K562 (cell line): ENCODE measurements at regions not wholly inside any gene's neighbourhood (a gene's known extent, or its start where the extent isn't known, plus 50 kb on each side); places are given as distances from the start of the nearest gene placed in this dataset.

Source experiments
- ATAC-seq: fragments of 200-7000 bp; cut with Tn5 transposase; 3 replicates; pipeline ENCODE4 v1.9.1; 2020; ENCODE audit warnings: moderate library complexity
- BruUV-seq: library from RNA; stranded (reverse); fragments of 400-500 nt; replicated peaks from 2 replicates; lab custom pipeline; 2021; lab: Mats Ljungman, UMichigan
- CTCF ChIA-PET: fragments of 300-600 bp; formaldehyde crosslinking; extraction: SDS; loops from one replicate; lab custom pipeline; 2021; ENCODE audit warnings: low intra/inter-chr PET ratio; lab: Yijun Ruan, JAX
- POLR2A ChIA-PET: fragments of 300-600, 350-650 bp; sonication (Branson Sonifier 250); formaldehyde crosslinking; extraction: SDS; loops from one replicate; lab custom pipeline; 2021; ENCODE audit warnings: antibody characterized with exemption, inconsistent platforms; lab: Yijun Ruan, JAX
- DNase-seq, 4 experiments: peaks; one replicate each; pipeline versions ENCODE4 v3.0.0 to v3.0.0-alpha.2; 2011 to 2018; ENCODE audit warnings: low spot score in 3 of 4, mixed read lengths in 3 of 4; ENCODE audit errors: extremely low read depth in 1 of 4
- FAIRE-seq: peaks from 2 replicates; lab custom pipeline; 2011; peaks lifted over from hg19 to GRCh38; lab: Jason Lieb, UNC
- H2AFZ ChIP-seq: 2 replicates; pipeline ENCODE4 v1.6.0; 2011; ENCODE audit warnings: low read depth, low read length, control low read depth, inconsistent platforms
- H3K27ac ChIP-seq: fragments of 200-600 bp; 3 replicates; pipeline ENCODE4 v1.8.0; 2011; ENCODE audit warnings: low read depth, mild to moderate bottlenecking, control low read depth, inconsistent platforms, low read length, moderate library complexity, mixed read lengths; ENCODE audit errors: extremely low read depth
- H3K27me3 ChIP-seq, 2 experiments: fragments of 300-600 bp in 1 of 2; 2 replicates in 1 of 2; 3 replicates in 1 of 2; pipeline versions ENCODE4 v1.6.0 to v1.8.0; 2011; ENCODE audit warnings: inconsistent platforms in 2 of 2, low read length in 2 of 2, mild to moderate bottlenecking in 1 of 2, mixed read lengths in 1 of 2, moderate library complexity in 1 of 2; ENCODE audit not compliant: control insufficient read depth in 2 of 2, insufficient read depth in 2 of 2
- H3K36me3 ChIP-seq: fragments of 300-600 bp; 3 replicates; pipeline ENCODE4 v1.8.0; 2011; ENCODE audit warnings: mild to moderate bottlenecking, low read length, inconsistent platforms; ENCODE audit not compliant: control insufficient read depth, insufficient read depth
- H3K4me1 ChIP-seq, 2 experiments: fragments of 200-600 bp in 1 of 2; replicated peaks in 1 of 2; 2 replicates in 1 of 2; 3 replicates in 1 of 2; pipeline versions ENCODE4 v1.5.1 to v1.8.0; 2011; ENCODE audit warnings: inconsistent platforms in 2 of 2, low read length in 2 of 2, mild to moderate bottlenecking in 1 of 2, mixed read lengths in 1 of 2, moderate library complexity in 1 of 2; ENCODE audit not compliant: control insufficient read depth in 2 of 2, insufficient read depth in 2 of 2
- H3K4me2 ChIP-seq: 2 replicates; pipeline ENCODE4 v1.6.1; 2011; ENCODE audit warnings: low read length, control low read depth, inconsistent platforms, mixed read lengths; ENCODE audit not compliant: insufficient read depth
- H3K4me3 ChIP-seq: fragments of 200-600 bp; sonication (generic), shearing (Covaris generic); 2 replicates; pipeline ENCODE4 v1.5.1; 2016; ENCODE audit warnings: control low read depth, inconsistent platforms
- H3K79me2 ChIP-seq: fragments of 200-600 bp; 3 replicates; pipeline ENCODE4 v1.8.0; 2011; ENCODE audit warnings: low read length, inconsistent platforms; ENCODE audit not compliant: control insufficient read depth, insufficient read depth
- H3K9ac ChIP-seq, 2 experiments: 2 replicates each; pipeline versions ENCODE4 v1.6.0 to v1.6.1; 2011; ENCODE audit warnings: low read depth in 2 of 2, low read length in 2 of 2, control low read depth in 1 of 2, inconsistent platforms in 1 of 2, mild to moderate bottlenecking in 1 of 2, mixed read lengths in 1 of 2; ENCODE audit not compliant: insufficient read depth in 1 of 2
- H3K9me1 ChIP-seq: one replicate; pipeline ENCODE4 v1.6.0; 2011; ENCODE audit warnings: inconsistent platforms, mild to moderate bottlenecking, low read length, moderate library complexity; ENCODE audit not compliant: control insufficient read depth, insufficient read depth
- H3K9me3 ChIP-seq: replicated peaks from 2 replicates; pipeline ENCODE4 v1.5.1; 2011; ENCODE audit warnings: low read depth, low read length, inconsistent platforms; ENCODE audit not compliant: control insufficient read depth, insufficient read depth
- H4K20me1 ChIP-seq: replicated peaks from 2 replicates; pipeline ENCODE4 v1.6.1; 2011; ENCODE audit warnings: low read length, inconsistent platforms, mixed read lengths; ENCODE audit not compliant: control insufficient read depth, insufficient read depth
- JUNB ChIP-seq: fragments of 450-650 bp; formaldehyde crosslinking; conservative IDR thresholded peaks from 2 replicates; pipeline ENCODE4 v1.4.0; 2020; ENCODE audit warnings: mild to moderate bottlenecking
- MBD2 ChIP-seq: sonication (generic); IDR thresholded peaks from 2 replicates; pipeline ENCODE4 v1.6.1; 2016; ENCODE audit warnings: low read depth, borderline replicate concordance
- PHTF2 ChIP-seq: fragments of 250-450 bp; sonication (Bioruptor Pico); IDR thresholded peaks from 2 replicates; pipeline ENCODE4 v1.5.0; 2021; ENCODE audit warnings: mild to moderate bottlenecking
- PRPF4 ChIP-seq: fragments of 200-400 bp; formaldehyde crosslinking; IDR thresholded peaks from one replicate; pipeline ENCODE4 v1.6.1; 2017; ENCODE audit warnings: low read length, low read depth, mild to moderate bottlenecking; ENCODE audit not compliant: insufficient read depth, poor library complexity, severe bottlenecking
- SMARCA5 ChIP-seq: fragments of 450-650 bp; IDR thresholded peaks from 2 replicates; pipeline ENCODE4 v1.6.1; 2016
- WGBS: fragments of 100-300 bp; shearing (Covaris generic); methylation state at CpG from one replicate; pipeline ENCODE4 v1.1.6; 2016; ENCODE audit warnings: low coverage, mixed read lengths; ENCODE audit not compliant: insufficient coverage; ENCODE audit errors: missing lambda C conversion rate; 5-methylcytosine and 5-hydroxymethylcytosine counted together
- in situ Hi-C: fragments of 300-500 bp; cut with MboI; formaldehyde crosslinking; loops from 4 replicates; pipeline ENCODE4 v1.15.0; 2018; ENCODE audit warnings: inconsistent platforms, mixed read lengths
- intact Hi-C: fragments of 100-400 bp; cut with micrococcal nuclease; formaldehyde crosslinking; loops from 2 replicates; pipeline ENCODE4 v1.14.2; 2022
- TF ChIP-seq, protein P1 (sequence below): fragments of 250-450 bp; sonication (Bioruptor Pico); IDR thresholded peaks from 2 replicates; pipeline ENCODE4 v1.8.0; 2021; ENCODE audit warnings: moderate library complexity, mild to moderate bottlenecking, inconsistent platforms
- TF ChIP-seq, protein P2 (sequence below): IDR thresholded peaks from 2 replicates; pipeline ENCODE4 v1.6.1; 2011; ENCODE audit not compliant: insufficient read length; ENCODE audit errors: extremely low read depth

DNA sequence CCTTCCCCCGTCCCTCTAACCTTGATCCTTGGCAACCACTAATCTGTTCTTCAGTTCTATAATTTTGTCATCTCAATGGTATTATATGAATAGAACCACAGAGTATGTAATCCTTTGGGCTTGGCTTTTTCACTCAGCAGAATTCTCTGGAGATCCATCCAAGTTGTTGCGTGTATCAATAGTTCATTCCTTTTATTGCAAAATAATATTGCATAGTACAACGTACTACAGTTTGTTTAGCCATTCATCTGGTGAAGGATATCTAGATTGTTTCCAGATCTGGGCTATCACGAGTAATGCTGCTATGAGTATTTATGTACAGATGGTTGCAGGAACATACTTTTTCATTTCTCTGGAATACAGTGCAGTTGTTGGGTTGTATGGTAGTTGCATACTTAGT, 76.2 kb downstream of the PLXNA1 start:
- WGBS: 0% methylated on average over 4 of the region's 4 CpGs
- in situ Hi-C loops (no loop called here), intact Hi-C loops (no loop called here)
- no peak for FAIRE-seq
- H3K27ac ChIP-seq: no peak overlapping the region
- no peak overlapping the region for H2AFZ ChIP-seq
- no peaks in the 10 kb centered on the region for H3K79me2 ChIP-seq
- no peaks in the 10 kb centered on the region; the same call in 1 of the 2 replicates for H3K9me3 ChIP-seq
- no peak for ATAC-seq
- H3K9me1 ChIP-seq: no peaks in the 10 kb centered on the region
- no peak overlapping the region for H3K4me3 ChIP-seq
- no peak overlapping the region for H3K9ac ChIP-seq
- H4K20me1 ChIP-seq: no peaks in the 10 kb centered on the region
- ChIA-PET CTCF (no interaction called here), POLR2A (no interaction called here)
- no peak for DNase-seq
- no TSS peak for BruUV-seq
- H3K36me3 ChIP-seq: no peaks in the 10 kb centered on the region
- peaks cover 0 to 3% of the 10 kb centered on the region in 2 experiments; a peak in 1 of 5 replicates for H3K27me3 ChIP-seq
- TF ChIP-seq SMARCA5 (no peak), MBD2 (no peak), PHTF2 (CRISPR knock-in tag) (no peak), PRPF4 (no peak), JUNB (no peak)
- TF ChIP-seq, protein P1, sequence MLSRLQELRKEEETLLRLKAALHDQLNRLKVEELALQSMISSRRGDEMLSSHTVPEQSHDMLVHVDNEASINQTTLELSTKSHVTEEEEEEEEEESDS: no peak
- TF ChIP-seq, protein P2, sequence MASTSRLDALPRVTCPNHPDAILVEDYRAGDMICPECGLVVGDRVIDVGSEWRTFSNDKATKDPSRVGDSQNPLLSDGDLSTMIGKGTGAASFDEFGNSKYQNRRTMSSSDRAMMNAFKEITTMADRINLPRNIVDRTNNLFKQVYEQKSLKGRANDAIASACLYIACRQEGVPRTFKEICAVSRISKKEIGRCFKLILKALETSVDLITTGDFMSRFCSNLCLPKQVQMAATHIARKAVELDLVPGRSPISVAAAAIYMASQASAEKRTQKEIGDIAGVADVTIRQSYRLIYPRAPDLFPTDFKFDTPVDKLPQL: no peak
- TF ChIP-seq, all 486 proteins: peak for 0
- H3K4me2 ChIP-seq: no peak overlapping the region
- no peaks in the 10 kb centered on the region; a peak in 1 of 5 replicates for H3K4me1 ChIP-seq
